Iris pigment epithelial cell (primary cell): ENCODE measurements at regions not wholly inside any gene's neighbourhood (a gene's known extent, or its start where the extent isn't known, plus 50 kb on each side); places are given as distances from the start of the nearest gene placed in this dataset.
"Not testable (repeated sequence)": the region's sequence is repeated elsewhere in the genome, so short reads cannot be mapped to it uniquely, and the experiment has no call there.

Experiments
- DNase-seq: peaks from one replicate; pipeline ENCODE4 v3.0.0-alpha.2; 2011; ENCODE audit warnings: low read depth

DNA sequence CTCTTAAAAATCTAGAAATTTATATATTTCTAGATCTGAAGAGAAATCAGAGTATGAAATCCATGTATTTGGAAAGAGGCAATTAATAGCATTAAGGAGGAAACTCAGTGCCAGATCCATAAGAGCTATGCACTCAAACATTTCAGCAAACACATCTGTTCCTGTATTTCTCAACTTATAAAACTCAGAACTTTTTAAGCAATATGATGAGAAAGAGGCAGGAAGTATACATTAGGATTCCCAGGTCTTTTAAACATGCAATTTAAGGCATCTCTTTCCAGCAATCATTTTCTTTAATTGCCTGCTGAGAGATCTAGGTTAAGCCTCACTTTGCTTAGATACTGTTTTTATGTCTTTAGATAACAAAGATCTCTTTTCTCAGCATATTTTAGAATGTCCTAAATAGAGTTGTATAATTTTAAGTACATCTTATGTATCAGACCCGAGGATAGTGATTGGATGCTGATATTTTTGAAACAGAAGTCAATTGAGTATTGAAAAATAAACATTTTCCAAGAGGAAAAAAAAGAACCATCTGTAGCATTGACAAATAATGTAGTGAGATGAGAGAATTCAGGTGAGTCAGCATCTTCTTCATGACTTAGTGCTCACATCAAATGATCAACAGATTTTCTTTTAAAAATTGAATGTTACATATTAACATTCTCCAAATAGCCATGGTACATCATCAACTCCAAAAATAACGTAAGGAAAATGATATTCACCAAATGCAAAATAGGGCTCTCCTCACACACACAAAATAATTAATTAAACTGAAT is 461.4 kb upstream of the NOX3 start:
- DNase-seq: no peak

GRCh38 chr6:155915651-155916050 is 460.0 kb upstream of the NOX3 start:
- DNase-seq: no peak

- DNase-seq: no peak
Measured at GRCh38 chr6:155913816-155914215, 458.2 kb upstream of the NOX3 start.

DNA sequence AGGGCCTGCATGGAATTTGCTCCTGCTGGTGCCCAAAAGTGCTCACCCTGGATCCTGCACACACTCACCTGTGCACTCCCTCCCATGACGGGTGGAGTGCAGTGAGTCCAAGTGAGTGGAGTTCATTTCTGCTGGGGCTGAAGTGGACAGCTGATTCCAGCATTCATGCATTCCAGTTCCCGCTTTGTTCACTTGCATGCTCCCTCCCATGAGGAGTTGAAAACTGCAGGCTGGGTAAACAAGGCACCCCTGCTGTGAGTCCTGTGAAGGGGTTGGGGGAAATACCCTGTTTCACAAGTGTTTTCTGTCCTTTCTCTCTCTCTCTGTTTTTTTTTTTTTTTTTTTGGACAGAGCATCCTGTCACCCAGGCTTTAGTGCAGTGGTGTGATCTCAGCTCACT is 454.1 kb upstream of the NOX3 start:
- DNase-seq: no peak

DNA sequence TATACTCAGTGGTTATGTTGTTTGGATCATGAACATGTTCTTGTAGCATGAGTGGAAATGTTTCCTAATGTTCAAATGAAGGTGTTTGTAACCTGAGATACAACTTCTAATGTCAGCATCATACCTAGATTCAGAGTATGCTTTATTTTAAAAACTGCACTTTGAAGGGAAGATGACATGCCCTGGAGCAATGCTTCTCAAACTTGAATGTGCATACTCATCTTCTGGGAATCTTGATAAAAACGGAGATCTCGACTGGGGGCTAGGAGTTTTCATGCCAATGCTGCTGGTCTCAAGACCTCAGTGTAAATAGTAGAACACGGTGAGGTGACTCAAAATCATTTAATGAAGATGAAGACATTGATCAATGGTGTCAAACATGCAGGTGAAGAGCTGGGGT is 440.0 kb upstream of the NOX3 start:
- DNase-seq: no peak

- no peak for DNase-seq
Measured at GRCh38 chr6:155894758-155895157, 439.1 kb upstream of the NOX3 start.

GRCh38 chr6:155894262-155894661 is 438.6 kb upstream of the NOX3 start:
- DNase-seq: no peak

- DNase-seq: no peak
Measured at GRCh38 chr6:155890409-155890808, 434.8 kb upstream of the NOX3 start.

DNA sequence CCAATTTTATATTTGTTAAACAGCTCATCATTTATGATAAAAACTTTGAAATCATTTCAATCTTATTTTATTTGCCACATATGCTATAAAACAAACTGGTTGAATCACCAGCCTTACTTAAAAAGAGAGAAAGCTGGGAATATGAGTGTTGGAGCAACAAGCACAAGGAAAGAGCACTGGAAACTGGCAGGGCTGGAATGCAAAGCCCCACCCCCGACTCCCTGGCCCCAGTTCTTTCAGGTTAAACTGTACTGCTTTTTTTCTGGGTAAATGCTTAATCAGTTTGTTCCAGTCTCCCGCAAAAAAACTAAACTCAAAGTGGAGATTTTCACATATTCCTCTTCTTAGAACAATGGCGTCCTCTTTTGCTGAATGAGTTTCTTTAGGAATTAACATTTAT is 433.8 kb upstream of the NOX3 start:
- no peak for DNase-seq

DNA sequence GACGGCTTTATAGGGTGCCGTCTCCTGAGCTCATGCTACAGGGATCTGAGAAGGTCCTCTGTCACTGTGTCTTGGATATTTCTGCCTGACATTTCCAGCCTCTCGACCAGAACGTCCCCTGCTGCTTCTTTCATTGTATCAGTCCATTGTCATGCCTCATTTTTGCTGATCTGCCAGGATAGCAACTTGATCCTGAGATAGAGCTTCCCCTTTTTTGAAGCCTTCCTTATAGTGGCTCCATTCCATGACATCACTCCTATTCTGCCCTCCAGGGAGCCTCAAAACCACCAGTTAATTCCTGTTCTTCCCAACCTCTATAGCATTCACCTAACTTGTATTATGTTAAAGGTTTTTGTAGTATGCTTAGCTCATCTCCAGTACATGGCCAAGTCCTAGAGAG is 431.8 kb upstream of the NOX3 start:
- DNase-seq: no peak

GRCh38 chr6:155883741-155884140 is 428.1 kb upstream of the NOX3 start:
- peak; percentile 22 for DNase-seq

DNA sequence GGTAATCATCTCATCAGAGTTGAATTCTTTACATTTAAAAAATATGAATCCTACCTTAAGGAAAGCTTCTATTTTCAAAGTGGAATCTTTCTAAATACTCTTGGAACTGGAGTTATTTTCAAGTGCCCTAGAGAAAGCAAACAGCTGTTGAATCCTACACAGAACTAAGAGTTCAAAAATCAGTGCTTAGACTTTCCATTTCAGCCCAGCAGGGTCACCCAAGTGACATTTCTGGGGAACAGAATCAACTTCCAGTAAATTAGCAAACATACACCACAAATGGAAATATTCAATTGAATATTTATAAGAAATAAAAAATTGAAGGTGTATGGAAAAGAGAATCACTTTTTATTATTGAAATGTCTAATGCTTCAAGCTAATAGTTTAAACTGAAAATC is 427.7 kb upstream of the NOX3 start:
- no peak for DNase-seq

- peak; percentile 10 for DNase-seq
Measured at GRCh38 chr6:155882527-155883333, 427.1 kb upstream of the NOX3 start.

DNA sequence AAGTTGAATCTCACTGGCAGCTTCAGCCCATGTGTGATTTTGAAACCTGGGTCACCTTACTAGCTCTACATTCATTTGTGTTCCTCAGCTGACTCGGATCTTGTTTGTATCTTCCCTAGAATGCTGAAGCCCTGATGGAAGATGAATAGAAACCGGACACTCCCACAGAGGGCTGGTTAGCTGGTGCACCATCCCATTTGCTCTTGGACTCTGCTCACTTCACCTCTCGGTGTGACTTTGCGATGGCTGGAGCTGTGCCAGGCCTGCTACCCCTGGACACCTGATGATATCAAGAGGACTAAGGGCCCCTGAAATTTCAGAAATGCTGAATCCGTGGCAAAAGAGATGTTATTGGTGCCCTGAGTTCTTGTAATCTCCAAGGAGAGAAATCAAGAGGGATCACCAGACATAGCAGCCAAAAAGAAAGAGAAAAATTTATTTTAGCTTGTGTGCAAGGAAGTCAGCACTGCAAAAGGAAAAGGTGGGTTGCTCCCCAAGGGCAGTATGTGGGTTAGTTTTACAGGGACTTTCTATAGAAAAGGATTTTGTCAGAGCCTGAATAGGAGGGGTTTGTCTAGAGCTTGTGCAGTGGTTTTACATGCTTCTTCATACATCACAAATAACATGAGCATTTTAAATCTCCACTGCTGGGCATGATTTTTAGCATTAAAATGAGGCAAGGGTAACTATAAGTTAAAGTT is 426.3 kb upstream of the NOX3 start:
- DNase-seq: no peak

DNA sequence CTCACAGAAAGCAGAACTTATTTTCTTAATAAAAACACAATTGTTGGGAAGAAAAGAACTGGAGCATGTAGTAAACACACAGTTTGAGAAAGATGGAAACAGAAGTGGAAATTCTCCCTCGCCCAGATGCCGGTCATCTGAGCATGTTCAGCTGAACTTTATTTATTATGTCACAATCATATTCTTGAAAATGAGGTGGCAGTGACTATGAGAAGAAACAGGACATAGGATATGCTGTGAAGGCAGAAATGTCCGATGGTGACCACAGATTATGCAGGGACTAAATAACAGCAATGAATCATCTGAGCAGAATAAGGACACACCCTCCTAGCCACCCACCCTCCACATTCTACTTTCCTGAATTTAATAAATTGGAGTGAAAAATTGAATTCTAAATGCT is 425.3 kb upstream of the NOX3 start:
- DNase-seq: peak; percentile 6

GRCh38 chr6:155872961-155873360 is 417.3 kb upstream of the NOX3 start:
- peak; percentile 3 for DNase-seq

DNA sequence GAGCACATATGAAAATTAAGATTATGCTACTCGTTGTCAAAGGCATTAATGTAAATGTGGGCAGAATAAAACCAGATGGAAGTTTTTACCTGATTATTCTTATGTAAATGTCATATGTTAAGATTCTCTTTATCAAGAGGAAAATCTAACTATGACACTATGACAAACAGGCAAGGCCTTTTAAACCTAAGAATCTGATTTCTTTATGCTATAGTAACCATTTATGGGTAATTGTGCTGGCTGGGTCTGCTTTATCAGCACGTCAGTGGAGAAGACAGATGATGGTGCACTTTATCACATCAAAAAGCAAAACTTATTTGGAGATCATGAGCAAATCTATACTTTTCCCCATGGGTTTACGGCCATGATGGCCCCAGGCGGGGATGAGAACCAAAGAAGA is 412.0 kb upstream of the NOX3 start:
- DNase-seq: no peak

- DNase-seq: not testable (repeated sequence)
Measured at GRCh38 chr6:155866676-155867390, 411.2 kb upstream of the NOX3 start.

GRCh38 chr6:155861821-155862220 is 406.2 kb upstream of the NOX3 start:
- no peak for DNase-seq

DNA sequence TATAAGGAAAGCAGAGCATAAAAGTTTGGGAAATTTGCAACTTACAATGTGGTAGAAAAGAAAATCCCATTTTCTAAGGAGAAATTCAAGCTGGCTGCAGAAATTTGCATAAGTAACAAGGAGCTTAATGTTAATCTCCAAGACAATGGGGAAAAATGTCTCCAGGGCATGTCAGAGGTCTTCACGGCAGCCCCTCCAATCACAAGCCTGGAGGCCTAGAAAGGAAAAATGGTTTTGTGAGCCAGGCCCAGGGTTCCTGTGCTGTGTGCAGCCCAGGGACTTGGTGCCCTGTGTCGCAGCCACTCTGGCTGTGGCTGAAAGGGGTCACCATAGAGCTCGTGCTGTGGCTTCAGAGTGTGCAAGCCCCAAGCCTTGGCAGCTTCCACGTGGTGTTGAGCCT is 403.3 kb upstream of the NOX3 start:
- not testable (repeated sequence) for DNase-seq

- DNase-seq: no peak
Measured at GRCh38 chr6:155854787-155855186, 399.1 kb upstream of the NOX3 start.

DNA sequence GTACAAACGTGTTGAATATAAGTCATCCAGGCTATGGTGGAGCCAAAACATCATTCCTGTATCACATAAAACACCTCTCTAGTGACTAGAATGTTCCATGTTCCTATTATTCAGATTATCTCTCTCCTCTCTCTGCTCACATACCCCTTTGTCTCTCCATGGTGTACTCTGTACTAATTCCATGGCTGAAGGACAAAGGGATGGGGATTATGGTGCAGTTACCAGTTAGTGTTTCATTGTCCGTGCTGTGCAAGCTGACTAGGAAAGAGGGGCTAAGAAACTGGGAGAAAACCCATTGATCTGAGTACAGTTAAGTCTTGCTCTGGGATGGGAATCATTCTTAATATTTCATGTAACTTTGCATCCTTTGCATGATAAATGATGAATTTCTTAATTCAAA is 397.4 kb upstream of the NOX3 start:
- DNase-seq: no peak
